Brain microvascular endothelial cell (primary cell): ENCODE measurements at regions not wholly inside any gene's neighbourhood (a gene's known extent, or its start where the extent isn't known, plus 50 kb on each side); places are given as distances from the start of the nearest gene placed in this dataset.

Experiments used
- DNase-seq: peaks from one replicate; pipeline ENCODE4 v3.0.0-alpha.2; 2020
- H3K27ac ChIP-seq: fragments of 250-450 bp; sonication (Bioruptor Pico); 2 replicates; pipeline ENCODE4 v1.5.1; 2020; ENCODE audit warnings: mild to moderate bottlenecking, moderate library complexity
- H3K27me3 ChIP-seq: fragments of 250-450 bp; sonication (Bioruptor Pico); replicated peaks from 2 replicates; pipeline ENCODE4 v1.5.1; 2020; ENCODE audit warnings: mild to moderate bottlenecking
- H3K36me3 ChIP-seq: fragments of 250-450 bp; sonication (Bioruptor Pico); replicated peaks from 2 replicates; pipeline ENCODE4 v1.5.1; 2020; ENCODE audit warnings: mild to moderate bottlenecking
- H3K4me3 ChIP-seq: 2 replicates; pipeline ENCODE4 v1.5.1; 2011; ENCODE audit warnings: low read depth, mild to moderate bottlenecking, control low read depth, low read length, moderate library complexity
- CTCF ChIP-seq: IDR thresholded peaks from 2 replicates; pipeline ENCODE4 v1.5.1; 2011; ENCODE audit warnings: low read depth, mild to moderate bottlenecking, moderate library complexity, low read length, control low read depth, inconsistent platforms; ENCODE audit errors: missing control alignments
- in situ Hi-C: cut with HindIII; loops from 2 replicates; pipeline ENCODE4 v1.10.0; 2017; ENCODE audit warnings: low sequenced_read_pairs, low pct_ligation_motif_present

GRCh38 chr20:47418069-47418757, 61.7 kb upstream of the ZMYND8 start:
- in situ Hi-C loops = no loop called here
- no peak overlapping the region for H3K27ac ChIP-seq
- TF ChIP-seq CTCF = no peak
- DNase-seq = no peak
- no peak overlapping the region for H3K4me3 ChIP-seq
- H3K36me3 ChIP-seq = no peaks in the 10 kb centered on the region
- no peaks in the 10 kb centered on the region for H3K27me3 ChIP-seq

- Histone ChIP-seq H3K27me3 (no peaks in the 10 kb centered on the region), H3K4me3 (no peak overlapping the region), H3K36me3 (no peaks in the 10 kb centered on the region), H3K27ac (no peak overlapping the region)
- TF ChIP-seq CTCF = no peak
- in situ Hi-C loops = no loop called here
- no peak for DNase-seq
Measured at GRCh38 chr20:47419953-47420514, 63.5 kb upstream of the ZMYND8 start.

- no peak for DNase-seq
- no peak for TF ChIP-seq CTCF
- Histone ChIP-seq H3K36me3 (no peaks in the 10 kb centered on the region), H3K27me3 (no peaks in the 10 kb centered on the region), H3K27ac (no peak overlapping the region), H3K4me3 (no peak overlapping the region)
- in situ Hi-C loops = no loop called here
Measured at GRCh38 chr20:47421076-47421475, 64.6 kb upstream of the ZMYND8 start.

GRCh38 chr20:47423586-47423985, 67.1 kb upstream of the ZMYND8 start:
- DNase-seq = no peak
- TF ChIP-seq CTCF = no peak
- in situ Hi-C loops = no loop called here

GRCh38 chr20:47427067-47427466, 70.6 kb upstream of the ZMYND8 start:
- in situ Hi-C loops = no loop called here
- Histone ChIP-seq H3K27ac (no peak overlapping the region), H3K4me3 (no peak overlapping the region), H3K36me3 (no peaks in the 10 kb centered on the region), H3K27me3 (no peaks in the 10 kb centered on the region)
- TF ChIP-seq CTCF = no peak
- DNase-seq = no peak

More at GRCh38 chr20:47423586-47423985, 67.1 kb upstream of the ZMYND8 start:
- H3K36me3 ChIP-seq = no peaks in the 10 kb centered on the region
- H3K27me3 ChIP-seq = no peaks in the 10 kb centered on the region
- no peak overlapping the region for H3K4me3 ChIP-seq
- H3K27ac ChIP-seq = no peak overlapping the region

- no peak for TF ChIP-seq CTCF
- no peak for DNase-seq
- H3K4me3 ChIP-seq = no peak overlapping the region
- no peaks in the 10 kb centered on the region for H3K36me3 ChIP-seq
- H3K27me3 ChIP-seq = no peaks in the 10 kb centered on the region
- no peak overlapping the region for H3K27ac ChIP-seq
- in situ Hi-C loops = no loop called here
Measured at GRCh38 chr20:47427746-47428145, 71.2 kb upstream of the ZMYND8 start.
